HG03520 (cell line): ENCODE measurements at regions not wholly inside any gene's neighbourhood (a gene's known extent, or its start where the extent isn't known, plus 50 kb on each side); places are given as distances from the start of the nearest gene placed in this dataset.

Experiments
- ATAC-seq: cut with Tn5 transposase; IDR thresholded peaks from one replicate; pipeline ENCODE4 v1.9.1; 2021; ENCODE audit warnings: mild to moderate bottlenecking, moderate library complexity; ENCODE audit not compliant: unreplicated experiment

DNA sequence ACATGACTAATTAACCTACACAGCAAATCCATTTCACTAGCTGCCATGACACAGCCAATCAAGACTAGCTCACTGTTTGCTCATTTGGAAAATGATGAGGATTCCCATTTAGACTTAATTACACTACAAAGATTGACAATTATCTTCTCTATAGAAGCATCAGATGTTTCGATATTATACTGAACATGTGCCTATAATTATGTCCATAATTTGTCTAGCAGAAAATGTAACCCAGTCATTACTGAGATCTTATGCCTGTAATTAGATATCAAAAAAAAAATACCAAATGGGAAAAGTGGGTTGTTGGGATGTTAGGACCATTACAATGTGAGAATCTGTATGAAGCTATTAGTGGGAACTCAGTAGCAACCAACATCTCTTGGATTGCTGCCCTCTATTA, 344.2 kb upstream of the MCTP2 start:
- ATAC-seq = no peak

DNA sequence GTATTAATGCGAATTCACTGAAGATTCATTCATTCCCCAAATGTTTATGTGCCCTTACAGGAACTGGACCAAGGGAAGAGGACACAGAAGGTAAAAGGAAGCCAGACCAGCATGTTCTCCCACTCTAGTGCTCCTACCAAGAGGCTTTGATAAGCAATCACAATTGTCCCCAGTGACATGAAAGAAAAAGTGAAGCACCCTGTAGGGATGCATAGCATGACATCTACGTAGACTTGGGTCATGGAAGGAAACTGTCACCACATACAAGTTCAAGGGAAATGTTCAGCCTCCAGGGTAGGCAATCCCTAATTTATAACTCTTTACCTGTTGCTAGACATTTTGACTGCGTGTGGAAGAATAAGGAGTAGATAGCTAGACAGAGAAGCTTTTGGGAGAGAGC, 348.6 kb upstream of the MCTP2 start:
- no peak for ATAC-seq

DNA sequence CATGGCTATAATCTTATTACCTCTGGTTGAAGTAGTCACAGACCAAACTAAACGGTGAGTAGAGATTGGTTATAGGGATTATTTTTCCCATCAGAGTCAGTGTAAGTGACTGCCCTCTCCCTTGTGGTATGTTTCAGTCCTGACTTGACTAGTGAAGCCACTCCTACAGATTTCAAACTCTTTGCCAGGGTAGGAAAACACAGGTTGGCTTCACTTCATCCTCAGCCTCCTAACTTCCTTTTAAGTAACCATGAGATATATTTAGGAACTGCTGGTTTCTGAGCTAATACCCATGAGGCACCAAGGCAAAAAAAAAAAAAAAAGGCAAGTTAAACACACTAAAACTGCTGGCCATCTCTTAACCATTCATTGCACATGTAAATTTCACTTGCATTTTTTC, 349.2 kb upstream of the MCTP2 start:
- no peak for ATAC-seq

DNA sequence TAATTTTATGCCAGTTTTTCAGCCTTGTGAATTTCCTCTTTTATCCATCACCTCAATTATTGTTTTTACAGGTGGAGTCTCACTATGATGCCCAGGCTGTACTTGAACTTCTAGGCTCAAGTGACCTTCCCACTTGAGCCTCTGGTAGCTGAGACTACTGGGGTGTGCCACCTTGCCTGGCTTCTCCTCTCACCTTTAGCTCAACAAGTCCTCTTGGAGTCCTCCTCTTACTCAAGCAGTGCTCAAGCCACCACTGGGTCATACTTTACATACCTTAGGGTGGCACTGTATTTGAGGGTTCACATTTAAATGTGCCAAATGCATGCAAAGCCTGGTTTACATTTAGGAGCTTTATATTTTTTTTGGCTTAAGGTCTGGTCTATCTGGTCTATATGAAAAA, 350.1 kb upstream of the MCTP2 start:
- no peak for ATAC-seq

DNA sequence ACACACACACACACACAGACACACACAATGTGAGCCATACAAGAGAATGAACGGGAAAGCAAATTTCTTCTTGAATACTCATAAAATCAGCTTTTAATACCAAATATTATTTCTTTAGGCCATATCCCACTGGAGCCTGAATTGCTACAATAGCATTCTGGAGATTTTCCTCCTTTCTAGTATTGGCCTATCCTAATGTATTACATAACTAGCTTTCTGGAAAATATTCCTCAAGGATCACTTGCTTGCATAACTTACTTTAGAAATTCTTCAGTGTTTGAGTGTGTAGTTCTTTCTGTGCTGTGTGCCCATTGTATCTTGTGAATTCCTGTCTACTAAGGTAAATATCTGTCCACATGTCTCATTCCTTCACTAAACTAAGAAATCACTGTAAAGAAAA, 351.0 kb upstream of the MCTP2 start:
- ATAC-seq = no peak

DNA sequence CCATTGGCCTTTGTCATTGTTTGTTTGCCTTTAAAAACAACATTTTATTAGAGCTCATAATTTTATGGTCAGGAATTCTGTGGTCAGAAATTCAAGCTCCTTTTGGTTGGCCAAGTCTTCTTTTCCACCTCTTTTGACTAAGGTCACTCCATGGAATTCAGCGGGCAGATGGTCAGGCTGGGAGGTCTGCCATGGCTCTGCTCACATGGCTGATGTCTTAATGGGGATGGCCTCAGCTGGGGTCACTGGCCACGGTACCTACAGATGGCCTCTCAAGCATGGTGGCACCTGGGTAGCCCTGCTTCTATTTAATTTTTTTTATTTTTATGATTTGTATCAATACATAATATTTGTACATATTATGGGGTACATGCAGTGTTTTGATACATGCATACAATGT, 360.8 kb upstream of the MCTP2 start:
- ATAC-seq = no peak

DNA sequence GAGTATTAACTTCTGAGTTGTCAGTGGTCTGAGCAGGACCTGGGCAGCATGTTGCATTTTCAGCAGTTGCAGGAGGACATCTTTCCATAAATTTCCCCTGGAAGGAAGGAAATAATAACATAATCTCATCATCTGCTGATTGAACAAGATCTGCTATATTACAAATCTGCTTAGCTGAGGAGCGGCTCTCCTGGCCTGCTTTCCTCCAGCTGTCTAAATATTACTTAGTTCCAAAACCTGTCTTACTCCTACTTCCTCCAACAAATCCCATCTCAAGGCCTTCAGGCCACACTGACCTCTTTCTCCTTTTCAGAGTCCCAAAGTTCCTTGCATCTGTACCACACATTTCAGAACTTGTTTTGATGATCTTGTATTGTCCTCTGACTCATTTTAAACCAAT, 364.4 kb upstream of the MCTP2 start:
- no peak for ATAC-seq

DNA sequence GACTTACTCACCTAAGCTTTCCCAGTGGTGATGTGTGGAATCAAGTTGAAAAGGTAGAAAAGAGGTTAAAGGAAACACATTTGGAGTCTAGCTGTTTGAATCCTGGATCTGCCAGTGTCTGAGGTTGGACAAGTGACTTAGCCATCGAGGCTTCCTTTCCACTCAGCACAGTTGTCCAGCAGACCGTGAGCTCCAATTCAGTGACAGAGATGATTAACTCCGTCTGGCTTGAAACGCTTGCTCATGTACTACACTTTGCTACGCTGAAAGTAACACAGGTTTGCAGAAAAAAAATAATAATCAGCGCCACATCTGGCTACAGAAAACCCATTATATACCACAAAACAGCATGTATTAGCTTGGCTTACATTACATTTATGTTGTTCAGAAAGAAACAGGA, 364.9 kb upstream of the MCTP2 start:
- ATAC-seq = no peak

DNA sequence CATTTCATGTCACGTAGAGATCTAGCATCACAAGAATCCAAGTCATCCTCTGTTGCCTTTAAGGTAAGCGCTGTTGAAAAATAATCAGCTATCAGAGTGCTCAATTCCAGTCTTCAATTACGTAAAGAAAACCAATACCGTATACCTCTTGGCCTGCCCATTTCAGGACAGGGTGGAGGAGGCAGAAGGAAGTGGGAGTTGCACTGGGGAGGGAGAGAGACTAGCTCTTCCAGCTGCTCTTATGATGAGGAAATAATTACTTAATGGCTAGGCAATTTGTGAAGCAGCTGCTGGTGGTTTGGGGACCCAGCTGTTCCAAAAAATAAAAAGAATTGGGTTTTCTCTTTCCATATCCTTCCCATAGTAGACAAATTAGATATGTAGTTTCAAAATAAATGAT, 365.8 kb upstream of the MCTP2 start:
- no peak for ATAC-seq

DNA sequence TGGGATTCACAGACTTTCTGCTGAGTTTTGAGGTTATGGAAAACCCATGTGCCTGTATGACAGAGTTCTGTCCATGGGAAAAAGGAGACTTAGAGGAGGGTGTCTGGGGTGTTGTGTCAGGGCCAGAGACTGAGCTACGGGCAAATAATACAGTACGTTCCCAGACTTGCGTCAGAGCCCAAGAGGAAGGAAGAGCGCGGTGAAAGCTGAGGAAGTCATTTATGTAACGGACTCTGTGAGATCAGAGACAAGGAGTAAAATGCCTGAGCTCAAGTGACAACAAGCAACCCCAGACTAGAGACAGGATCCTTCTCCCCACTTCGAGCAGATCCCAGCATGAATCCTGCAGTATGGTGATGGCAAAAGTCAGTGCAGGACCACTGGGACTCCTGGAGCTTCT, 368.6 kb upstream of the MCTP2 start:
- ATAC-seq = no peak

DNA sequence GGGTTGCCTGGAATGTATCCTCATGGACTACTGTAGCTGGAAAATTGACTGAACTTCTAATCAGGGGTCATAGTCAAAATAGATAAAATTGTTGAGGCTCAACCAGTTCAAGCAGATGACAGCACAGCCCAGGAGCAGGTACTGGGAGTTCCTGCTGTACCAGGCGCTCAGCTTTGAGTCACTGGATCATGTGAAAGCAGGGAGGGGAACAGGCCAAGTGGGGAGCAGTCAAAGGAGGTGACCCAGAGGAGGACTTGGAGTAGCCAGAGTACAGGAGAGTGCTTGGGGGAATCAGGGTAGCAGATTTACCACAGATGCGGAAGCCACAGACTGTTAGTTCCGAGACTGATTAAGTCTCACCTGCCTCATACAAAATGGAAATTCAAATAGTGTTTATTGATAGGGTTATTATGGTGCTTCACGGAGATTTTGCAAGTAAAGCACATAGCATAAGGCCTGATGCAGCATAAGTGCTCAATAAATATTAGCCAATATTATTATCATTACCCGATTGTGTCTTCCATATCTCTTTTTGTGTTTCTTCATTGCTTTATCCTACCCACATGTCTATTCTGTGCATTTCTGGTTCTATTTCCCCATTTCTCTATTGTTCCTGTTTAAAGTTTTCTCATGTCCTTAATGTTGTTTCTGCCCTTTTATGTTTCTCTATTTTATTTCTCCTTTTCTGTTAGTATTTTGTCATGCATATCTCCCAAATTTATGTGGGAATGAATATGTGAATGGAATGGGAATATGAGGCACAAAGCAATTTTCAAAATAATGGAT, 369.2 kb upstream of the MCTP2 start:
- no peak for ATAC-seq

DNA sequence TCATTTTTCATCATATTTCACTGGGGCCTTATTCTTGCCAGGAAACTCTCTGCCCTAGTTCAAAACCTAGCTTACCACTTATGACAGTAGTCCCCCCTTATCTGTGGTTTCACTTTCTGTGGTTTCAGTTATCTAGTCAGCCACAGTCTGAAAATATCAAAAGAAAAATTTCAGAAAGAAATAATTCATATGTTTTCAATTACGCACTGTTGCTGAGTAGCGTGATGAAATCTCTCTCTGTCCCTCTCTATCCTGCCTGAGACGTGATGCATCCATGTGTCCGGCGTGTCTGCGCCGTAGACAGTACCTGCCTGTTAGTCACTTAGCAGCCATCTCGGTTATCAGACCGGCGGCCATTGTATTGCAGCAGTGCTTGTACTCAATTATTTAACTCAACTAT, 369.9 kb upstream of the MCTP2 start:
- peak; percentile 55 for ATAC-seq

DNA sequence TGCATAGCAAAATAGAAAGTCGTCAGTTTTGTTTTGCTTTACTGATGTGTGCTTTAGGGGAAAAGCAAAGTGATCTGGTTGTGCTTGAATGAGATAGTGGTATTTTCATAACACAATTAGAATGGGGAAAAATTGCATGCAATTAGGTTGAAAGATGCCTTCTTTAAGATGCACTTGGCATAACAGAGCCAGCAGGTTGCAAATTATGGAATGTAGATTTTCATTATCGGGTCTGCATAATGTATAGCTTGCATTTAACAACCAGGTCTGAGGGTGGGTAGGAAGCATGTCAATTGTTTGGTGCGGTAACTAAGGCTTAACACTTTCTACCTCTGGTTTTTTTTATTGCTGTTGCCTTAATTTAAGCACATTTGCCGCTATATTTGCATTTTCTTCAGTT, 370.7 kb upstream of the MCTP2 start:
- ATAC-seq = no peak

DNA sequence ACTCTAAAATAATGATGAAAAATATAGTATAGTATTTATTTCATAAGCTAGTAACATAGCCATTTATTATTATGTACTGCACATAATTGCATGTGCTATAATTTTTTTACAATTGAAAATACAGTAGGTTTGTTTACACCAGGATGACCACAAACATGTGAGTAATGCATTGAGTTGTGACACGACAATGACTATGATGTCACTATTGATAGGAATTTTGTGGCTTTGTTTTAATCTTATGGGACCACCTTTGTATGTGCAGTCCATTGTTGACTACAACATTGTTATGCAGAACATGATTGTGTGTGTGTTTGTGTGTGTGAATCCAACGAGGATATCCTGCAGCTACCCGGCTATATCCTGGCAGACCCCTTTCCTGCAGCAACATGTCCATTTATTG, 372.2 kb upstream of the MCTP2 start:
- ATAC-seq = no peak

DNA sequence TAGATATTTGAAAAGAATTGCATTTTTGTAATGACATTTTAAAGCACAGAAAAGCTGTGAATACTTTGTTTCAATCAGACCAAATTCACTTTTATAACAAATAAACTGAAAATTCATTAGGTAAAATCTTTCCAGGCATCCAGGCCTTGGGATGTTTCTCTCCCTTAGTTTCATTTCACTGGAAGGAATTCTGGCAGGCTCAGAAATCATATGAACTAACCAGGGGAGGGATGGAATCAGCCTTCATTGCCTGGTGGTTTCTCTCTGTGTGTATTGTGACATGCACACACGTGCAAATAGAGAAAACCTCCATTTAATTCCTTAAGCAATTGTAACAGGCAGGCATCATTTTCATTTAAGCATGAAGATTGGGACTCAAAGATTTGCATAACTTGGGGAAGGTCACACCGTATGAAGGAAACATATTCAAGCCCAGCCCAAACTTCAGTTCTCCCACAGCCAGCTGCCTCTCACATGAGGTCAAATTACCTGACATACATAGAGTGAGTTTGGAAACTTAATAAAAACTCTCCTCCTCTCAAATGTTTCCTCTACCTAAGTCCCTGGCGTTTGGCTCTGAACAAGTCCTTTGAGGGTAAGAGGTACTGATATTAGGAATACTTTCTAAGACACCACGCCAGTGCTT, 376.1 kb upstream of the MCTP2 start:
- ATAC-seq = no peak

DNA sequence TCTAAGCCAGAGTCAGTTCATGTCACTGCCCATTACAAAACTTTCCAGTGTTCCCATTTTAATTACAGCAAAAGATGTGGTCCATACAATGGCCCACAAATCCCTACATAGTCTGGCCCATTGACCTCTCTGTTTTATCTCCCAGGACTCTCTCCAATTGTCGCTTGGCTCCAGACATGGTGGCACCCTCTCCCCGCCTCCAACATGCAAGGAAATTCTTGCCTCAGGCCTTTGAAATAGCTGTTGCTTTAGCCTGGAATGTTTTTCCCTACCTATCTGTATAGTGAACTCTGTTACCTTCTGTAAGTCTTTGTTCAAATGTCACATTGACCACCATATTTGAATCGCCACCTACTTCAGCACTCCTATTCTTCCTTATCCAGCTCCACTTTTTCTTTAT, 377.3 kb upstream of the MCTP2 start:
- ATAC-seq = no peak

DNA sequence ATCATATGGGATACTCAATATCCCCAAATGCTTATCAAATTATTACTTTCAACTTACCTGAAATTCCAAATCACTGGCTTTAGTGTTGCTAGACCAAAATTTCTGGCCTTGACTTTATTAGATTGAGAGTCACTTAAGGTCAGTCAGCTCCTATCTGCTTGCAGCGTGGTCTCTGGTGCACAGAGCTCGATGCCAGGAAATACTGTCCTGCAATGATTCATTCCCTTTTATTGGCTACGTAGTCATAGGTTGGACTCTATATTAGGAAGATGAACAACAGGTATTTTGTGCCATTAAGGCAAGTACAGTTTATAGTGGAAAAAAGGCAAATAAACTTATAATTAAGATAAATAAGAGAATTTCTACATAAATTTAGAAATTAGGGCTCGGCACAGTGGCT, 378.6 kb upstream of the MCTP2 start:
- no peak for ATAC-seq

DNA sequence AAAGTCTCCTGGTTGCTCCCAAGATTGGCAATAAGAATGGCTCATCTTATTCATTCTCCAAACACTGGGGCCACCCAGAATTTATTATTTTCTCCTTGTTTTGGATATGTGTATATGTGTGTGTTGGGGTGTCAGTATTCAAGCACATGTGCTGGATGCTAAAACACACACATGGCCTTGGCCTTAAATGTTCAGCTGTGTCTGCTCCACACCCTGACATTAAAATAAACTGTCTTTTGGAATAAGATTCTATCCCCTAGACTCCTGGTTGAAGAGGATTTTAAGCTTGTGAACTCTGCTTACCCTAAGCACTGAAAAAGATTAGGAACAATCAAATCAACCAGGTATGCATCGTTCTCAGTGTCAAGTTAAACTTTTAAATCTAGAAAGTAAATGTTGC, 382.9 kb upstream of the MCTP2 start:
- ATAC-seq = no peak

DNA sequence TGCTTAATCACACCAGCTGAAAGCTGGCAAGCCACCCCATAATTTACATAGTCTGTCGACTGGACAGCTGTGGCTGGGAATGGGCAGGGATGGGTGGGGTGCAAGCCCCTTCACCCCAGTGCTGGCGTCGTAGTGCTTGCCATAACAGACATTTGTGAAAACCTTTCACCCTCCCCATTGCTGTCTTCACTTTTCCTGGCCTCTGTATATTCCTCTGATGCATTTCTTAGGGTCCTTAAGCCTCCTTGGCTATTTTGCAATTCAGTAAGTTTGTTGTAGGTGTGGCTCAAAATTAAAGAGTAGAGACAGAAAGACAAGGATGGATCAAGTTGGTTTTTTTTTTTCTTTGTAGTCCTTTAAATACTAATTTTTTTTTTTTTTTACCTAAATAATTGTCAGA, 383.3 kb upstream of the MCTP2 start:
- no peak for ATAC-seq

DNA sequence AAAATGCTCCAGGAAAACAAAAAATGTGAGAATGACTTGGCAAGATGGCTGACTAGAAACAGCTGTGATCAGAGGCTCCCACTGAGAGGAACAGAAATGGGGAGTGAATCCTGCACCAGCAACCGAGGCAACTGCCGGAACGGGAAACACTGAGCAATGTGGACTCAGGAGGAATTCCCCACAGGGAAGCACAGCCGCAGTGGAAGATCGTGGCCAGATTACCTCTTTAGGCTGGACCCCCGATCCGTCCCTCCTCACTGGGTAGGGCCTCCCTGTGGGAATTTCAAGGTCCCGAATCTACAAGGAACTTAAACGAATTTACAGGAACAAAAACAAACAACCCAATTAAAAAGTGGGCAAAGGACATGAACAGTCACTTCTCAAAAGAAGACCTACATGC, 385.2 kb upstream of the MCTP2 start:
- no peak for ATAC-seq

DNA sequence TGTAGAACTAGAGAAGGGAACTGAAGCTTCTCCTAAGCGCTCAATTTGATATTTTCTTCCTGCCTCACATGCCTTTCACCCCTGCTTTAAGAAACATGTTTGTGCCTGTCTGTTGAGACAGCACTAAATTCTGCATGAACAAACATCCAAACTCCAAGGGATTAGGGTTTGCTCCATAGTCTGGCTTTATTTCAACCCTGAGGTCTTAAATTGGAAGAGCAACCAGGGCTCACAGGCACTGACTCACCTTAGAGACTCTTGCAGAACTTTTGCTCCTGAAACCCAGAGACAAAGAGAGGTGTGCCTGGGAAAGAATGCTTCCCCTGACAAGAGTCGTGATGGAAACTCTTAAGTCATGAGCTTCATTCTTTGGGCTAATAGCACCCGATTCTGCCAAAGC, 393.9 kb upstream of the MCTP2 start:
- ATAC-seq = no peak

DNA sequence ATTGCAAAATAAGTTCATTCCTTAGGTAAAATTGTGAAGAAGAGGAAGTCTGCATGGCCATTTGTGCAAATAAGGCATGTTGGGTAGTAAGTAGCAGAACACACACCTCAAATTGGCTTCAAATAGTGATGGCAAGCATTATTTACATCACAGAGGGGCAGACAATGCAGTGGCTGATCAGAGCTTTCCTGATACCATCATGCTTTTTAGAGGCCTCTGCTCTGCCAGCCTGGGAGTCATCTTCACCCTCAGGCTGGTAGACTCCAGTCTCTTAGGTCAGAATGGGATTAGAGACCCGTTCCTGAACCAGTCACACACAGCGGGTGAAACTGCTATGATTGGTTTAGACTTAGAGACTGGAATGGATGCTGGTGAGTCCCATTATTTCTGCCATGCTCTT, 396.0 kb upstream of the MCTP2 start:
- ATAC-seq = no peak

DNA sequence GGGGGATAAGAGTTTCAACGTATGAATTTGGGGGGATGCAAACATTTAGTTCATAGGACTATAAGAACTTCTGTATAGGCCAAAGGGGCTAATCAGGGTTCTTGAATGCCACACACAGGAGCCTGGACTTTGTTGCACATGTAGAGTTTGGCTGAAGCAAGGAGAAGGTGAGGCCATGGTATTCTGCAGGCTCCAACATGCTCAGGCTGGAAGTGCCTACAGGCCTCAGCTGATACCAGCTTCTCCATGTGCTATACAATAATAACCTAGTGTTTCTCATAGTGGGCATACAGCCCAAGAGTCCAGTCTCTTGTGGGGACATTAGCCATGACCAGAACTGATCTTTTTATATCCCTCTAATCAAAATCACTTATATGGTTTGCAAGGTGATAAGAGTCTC, 399.7 kb upstream of the MCTP2 start:
- no peak for ATAC-seq
